GM19025 (cell line): ENCODE measurements at regions not wholly inside any gene's neighbourhood (a gene's known extent, or its start where the extent isn't known, plus 50 kb on each side); places are given as distances from the start of the nearest gene placed in this dataset.
"Not testable (repeated sequence)": the region's sequence is repeated elsewhere in the genome, so short reads cannot be mapped to it uniquely, and the experiment has no call there.

Experiments used
- ATAC-seq: cut with Tn5 transposase; IDR thresholded peaks from one replicate; pipeline ENCODE4 v1.9.1; 2021; ENCODE audit warnings: mild to moderate bottlenecking, low read depth, moderate library complexity; ENCODE audit not compliant: unreplicated experiment

DNA sequence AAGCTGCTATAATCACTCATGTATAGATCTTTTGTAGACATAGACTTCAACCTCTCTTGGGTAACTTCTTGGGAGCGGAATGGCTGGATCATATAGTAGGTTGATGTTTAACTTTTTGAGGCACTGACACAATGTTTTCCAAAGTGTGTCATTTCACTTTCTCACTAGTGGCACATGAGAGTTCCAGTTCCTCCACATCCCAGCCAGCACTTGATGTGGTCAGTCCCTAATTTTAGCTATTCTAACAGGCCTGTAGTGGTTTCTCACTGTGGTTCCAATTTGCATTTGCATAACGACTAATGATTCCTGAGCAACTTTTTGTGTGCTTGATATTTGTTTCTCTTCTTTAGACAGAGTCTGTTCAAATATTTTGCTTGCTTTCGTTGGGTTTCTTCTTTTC is 221.3 kb downstream of the DLL1 start:
- no peak for ATAC-seq

DNA sequence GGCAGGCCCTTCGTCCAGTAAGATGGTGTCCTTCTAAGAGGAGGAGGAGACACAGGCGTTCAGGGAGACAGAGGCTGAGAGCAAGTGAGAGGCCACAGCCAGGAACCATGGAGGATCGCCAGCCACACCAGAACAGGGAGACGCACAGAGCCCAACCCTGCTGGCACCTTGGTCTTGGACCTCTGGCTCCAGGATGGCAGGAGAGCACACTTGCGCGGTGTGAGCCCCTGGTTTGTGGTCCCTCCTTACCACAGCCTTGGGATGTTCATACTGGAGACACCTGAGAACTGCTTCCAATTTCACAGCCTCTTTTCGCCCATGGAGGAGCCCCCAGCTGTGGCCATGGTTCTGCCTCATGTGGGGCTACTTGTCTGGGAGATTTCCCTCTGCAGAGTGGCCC is 222.4 kb downstream of the DLL1 start:
- ATAC-seq, result no peak

DNA sequence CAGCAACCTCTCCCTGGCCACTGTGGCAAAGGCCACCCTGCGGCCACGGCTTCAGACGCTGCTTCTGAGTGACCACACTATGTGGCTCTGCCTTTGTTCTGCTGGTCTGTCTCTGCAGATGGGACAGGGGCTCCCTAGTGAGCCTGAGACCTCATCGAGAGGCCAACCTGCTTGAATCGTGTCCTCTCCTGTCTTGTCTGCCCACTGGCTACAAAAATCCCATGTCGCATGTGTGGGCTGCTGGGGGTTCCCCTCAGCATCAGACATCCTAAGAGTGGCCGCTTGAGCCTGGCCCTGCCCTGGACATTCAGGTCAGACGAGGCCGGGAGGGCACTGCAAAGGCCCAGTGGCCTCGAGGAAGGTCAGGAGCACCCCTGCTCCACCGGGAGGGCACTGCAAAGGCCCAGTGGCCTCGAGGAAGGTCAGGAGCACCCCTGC is 222.9 kb downstream of the DLL1 start:
- no peak for ATAC-seq

DNA sequence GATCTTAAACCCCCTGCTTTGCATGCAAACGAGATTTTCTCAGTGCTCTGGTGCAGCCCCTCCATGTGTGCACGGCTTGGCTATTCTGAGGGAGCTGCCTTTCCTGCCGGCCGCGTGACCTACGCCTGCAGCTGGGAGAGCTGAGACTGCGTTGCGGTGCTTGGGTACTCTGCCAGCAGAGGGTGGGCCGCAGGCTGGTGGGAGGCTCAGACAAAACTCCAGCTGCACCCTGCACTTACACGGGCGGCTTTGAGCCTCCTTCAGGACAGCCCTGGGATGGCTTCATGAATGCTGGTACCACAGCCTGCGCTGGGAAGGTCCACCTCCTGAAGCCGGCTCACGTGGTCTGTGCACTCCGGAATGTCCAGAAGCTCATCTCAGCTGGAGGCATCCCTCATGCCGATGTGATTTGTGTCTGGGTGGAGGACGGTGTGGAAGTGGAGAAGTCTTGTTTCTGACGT is 223.7 kb downstream of the DLL1 start:
- no peak for ATAC-seq

DNA sequence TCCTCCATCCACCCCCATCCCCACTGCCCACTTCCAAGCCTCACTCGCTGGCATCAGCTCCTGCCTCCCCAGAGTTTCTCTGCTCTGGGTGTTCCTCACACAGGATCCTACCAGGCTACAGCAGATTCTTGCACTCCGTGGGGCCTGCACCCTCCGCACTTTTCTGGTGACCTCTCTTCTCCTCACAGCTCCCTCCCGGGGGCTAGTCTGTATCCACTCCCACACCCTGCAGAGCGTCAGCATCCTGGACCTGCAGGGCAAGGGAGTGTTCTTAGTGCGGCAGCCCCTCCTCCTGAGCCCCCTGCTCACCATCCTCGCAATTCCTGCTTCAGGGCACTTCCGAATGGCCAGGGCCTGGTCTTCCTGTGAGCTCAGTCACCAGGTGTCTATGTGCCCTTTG is 224.2 kb downstream of the DLL1 start:
- no peak for ATAC-seq

DNA sequence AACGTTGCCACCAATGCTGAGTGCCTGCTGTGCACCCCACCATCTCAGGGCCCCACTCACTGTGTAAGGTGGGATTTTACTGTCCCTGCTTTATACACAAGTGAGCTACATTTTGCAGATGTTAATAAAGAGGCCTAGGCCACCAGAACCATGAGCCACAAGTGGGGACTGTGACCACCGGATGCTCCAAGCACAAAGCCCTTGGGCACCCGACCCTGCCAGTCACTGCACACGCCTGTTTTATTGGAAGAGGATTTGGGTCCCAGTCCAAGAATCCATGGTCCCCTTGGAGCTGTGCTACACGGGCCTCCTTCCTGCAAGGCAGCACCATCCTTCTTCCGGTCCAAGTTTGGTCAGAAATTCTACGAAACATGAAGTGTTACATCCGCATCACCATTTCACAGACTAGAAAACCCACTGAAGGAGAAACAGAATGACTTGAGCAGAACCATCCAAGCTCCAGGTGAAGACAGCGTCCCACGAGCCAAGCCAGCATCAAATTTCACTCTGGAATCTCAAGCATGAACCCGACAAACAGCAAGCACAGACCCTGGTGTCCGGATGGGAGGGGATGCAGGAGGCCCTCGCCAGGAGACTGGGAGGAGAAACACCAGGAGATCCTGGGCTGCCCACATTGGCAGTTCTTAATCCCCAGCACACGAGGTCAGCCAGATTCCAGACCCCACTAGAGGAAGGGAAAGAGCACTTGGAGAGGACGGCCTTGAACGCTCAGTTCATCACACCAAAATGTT is 226.9 kb downstream of the DLL1 start:
- no peak for ATAC-seq

DNA sequence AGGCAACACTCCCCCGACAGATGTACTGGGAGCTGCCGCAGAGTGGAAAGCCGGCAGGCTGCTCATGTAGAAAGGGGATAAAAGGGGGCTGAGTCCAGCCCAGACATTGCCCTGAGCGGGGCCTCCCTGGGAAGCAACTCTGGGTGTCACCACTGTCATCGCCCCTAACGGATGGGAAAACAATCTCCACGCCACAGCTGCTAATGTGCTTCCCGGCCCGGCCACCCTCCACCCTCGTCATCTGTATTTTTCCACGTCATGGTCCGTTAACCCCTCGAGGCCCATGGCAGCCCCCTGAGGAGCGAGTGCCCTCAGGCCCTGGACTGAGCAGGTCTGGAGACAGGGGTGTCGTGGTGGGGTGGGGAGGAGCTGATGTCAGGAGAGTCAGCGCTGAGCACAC is 227.4 kb downstream of the DLL1 start:
- no peak for ATAC-seq

DNA sequence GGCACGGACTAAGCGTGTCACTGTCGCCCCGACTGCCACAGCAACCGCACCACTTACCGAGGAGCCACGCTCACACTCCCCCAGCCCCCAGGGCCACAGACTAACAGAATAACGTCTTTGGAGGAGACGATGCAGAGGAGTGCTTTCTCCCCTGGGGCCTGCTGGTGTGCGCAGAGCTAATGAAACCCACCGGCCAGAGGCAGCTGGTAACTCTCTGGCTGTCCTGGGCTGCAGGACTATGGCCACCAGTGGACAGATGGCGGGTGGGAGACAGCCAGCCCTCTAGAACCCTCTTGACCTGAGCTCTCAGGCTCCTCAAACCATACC is 228.0 kb downstream of the DLL1 start:
- ATAC-seq, result no peak

DNA sequence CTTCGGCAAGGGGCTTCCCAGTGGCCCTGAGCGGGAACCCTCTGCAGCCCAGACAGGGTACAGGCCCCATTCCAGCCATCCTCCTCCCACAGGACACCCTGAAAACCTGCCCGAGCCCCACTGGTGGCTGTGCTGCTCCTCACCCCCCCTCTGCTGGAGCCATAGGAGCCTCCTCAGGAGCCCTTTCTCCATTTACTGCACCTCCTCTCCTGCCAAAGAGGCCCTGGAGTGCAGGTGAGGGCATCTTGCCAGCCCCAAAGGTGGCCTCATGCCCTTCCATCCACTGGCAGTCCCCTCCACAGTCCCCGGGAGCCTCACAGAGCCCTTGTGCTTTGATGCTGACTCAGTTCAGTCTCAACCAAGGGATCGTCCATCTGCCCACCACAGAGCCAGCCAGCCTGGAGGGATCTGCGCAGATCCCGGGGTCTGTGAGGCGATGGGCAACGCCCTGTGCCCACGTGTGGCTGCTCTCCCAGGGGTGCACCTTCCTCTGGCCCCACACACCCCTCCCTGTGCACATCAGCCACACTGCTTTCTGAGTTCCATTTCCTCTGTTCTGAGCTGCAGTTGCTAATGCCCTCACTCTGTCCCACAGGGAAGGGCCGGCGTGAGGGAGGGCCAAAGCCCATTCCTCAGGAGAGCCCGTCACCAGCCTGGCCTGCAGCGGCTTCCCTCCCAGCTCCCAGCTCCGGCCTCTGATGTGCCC is 228.5 kb downstream of the DLL1 start:
- ATAC-seq, result no peak

DNA sequence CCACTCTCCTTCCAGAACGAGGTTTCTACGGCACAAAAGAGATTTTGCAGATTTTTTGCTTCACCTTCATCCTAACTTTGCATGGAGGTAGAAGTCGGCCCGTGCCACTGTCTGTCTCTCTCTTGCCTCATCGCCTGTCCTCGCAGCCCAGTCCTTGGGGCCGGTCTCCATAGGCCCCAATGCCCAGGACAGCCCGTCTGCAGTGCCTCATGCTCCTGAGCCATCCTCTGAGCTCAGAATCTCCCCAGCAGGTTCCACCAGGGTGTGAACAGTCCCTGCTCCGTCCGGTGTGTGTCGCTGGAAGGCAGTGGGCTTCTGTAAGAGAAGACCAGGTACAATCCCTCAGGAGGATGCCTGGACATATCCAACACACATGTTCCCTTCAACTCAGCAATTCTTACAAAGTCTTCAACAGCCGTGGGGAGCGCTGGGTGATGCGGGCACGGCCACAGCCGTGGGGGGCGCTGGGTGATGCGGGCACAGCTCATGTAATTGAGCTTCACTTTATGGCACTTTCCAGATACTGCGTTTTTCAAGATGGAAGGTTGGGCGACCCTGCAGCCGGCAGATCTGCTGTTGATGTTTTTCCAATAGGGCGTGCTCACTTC is 231.9 kb downstream of the DLL1 start:
- ATAC-seq, result no peak

DNA sequence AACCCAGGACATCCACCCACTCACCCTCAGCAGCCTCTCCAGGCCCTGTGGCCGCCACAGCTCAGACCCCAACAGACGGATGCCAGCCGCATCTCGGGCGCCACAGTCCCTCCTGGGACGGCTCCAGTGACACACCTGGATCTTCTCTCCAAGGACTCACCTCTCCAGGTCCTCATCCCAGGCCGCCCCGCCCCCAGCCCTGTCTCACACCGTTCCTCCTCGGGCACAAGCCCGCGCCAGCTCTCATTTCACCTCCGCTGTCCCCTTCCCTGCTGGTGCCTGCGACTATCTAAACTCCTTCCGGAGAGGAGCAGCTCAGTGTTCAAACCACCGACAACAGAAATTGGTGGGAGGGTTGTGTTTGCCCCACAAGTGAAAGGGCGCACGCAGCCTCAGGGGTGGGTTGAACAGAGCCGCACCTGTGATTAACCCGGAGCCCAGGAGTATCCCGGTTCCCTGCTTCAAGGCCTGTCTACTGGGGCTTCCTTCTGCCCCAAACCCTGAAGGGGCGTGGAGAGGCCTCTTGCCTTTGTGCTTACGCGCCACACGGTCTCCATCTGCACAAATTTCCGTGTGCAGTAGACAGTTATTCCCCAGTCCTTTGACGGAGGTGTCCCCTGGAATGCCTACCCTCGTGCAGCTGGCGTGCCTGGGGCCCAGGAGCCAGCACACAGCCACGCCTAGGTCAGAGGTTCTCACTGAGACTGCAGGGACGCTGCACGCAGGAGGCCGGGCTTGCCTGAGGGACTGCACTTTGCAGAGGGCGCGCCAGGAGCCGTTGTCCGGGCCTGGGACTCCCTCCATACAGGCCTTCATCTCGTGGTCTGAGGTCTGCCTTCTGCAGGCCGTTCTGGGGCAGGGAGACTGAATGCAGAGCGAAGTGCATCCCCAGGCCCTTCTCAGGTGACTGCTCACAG is 232.7 kb downstream of the DLL1 start:
- no peak for ATAC-seq

DNA sequence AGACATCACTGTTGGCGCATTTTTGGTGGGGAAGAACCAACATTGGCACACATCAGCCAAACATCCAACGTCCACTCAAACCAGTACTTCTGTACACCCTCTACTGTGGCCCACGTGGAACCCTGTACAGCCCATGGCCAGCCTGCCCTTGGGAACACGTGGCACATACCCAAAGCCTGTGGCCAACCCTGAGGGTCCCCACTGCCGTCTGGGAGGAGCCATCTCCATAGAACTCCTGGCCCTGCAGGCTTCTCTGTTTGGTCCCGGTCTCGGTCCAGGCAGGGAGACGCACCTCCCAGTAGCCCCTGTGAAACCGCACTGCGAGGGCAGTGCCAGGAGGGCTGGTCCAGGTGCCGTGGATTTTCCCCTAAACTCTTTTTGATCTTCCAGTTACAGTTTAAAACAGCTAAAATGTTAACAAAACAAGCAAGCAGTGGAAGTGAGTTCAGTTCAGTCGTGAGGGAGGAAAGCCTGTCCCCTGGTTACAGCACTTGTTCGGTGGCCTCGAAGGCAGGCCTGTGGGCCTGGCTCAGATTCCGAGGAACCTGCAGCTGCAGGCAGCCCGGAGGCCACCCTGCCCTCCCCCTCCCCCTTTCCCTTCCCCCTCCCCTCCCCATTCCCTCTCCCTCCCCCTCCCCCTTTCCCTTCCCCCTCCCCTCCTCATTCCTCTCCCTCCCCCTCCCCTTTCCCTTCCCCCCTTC is 233.7 kb downstream of the DLL1 start:
- ATAC-seq, result no peak

DNA sequence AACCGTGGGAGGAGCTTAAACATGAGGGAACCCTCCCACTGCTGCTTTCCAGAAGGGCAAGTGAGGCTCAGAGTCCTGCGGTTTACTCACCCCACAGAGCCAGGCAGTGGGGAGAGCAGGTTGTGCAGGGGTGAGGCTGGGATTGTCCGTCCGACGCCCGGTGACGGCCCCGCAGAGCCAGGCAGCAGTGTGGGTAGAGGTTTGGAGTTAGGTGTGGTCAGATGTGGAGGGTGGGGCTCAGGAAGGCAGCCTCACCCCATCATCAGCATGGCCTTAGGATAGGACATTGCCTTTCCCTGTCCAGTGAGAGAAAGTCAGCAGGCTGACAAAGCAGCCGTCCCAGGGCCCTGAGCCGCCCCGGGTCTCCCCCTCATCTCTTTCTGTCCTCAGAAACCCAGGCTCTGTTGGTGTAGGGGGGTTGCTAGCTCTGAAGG is 234.6 kb downstream of the DLL1 start:
- ATAC-seq, result no peak

DNA sequence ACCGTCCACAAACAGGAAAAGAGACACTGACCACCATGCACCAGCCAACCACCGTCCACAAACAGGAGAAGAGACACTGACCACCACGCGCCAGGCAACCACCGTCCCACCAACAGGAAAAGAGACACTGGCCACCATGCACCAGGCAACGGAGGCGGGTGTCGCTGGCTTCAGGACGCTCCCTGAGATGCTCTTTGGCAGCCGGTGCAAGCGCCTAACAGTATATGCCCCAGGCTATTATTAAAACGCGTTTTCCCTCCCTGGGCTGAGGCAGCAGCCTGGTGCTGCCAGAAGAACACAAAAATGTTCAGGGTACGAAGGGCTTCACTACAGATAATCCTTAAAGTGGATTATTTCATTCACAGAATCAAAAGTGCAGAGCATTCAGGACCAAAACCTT is 235.1 kb downstream of the DLL1 start:
- not testable (repeated sequence) for ATAC-seq

DNA sequence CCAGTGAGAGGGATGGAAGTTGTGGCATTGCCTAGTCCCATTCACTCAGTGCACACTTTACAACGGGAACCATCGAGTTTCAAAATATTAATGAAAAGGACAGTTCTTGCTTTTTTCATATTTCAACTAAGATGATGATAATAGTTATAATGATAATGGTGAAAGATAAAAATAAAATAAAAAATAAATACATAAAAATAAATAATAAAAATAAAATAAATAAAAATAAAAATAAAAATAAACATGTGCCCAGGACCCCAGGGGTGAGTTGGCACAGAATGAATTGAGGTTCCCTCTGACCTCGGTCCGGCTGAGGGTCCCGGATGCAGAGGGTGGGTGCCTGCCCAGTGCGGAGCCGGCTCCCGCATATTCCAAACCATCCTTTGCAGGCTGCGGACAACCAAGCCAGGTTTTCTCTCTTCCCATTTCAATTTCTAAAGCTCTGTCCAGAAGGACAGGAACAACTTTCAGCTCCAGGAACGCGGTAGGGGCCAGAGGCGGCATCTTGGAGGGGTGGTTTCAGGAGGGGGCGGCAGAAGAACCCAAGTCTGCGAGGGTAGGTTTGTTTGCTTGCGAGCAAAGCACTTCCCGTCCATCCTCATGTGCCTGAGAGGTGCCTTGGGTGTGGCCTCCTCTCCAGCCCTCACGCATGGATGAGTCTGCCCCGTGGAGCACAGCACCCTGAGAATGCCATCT is 236.8 kb downstream of the DLL1 start:
- no peak for ATAC-seq

DNA sequence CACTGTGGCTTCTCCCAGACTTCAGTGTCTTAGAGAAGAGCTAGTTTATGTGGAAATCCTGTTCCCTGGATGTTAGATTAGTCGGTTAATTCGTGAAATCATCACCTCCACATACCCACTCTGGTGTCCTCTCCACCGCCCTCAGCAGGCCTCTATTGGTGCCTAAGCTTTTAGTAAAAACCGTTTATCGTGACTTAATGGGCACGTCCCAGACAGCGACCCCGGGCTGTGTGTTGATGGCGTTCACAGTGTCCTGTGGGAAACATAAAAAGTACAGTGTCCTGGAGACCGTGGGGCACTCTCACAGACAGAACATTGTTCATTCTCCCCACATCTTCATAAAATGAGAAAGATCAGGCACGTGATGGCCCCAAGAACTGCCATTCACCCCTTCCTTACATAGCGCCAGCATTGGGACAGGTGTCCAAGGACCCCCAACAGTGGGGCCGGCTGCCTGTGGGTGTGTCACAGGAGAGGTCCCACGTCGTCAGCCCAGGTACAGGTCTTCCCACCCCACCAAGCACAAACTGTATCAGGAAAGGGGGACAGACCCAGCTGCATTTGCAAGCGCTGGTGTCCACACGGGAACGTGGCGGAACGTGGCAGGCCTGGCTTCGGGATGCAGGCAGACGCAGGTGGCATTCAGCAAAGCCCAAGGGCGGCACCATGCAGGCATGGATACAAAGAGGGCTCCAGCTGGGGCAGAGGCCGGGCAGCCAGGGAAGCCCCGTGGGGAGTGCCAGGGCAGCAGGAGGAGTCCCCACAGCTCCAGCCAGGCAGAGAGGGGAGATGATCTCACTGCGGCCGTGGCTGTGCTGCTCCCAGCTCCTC is 237.7 kb downstream of the DLL1 start:
- no peak for ATAC-seq

DNA sequence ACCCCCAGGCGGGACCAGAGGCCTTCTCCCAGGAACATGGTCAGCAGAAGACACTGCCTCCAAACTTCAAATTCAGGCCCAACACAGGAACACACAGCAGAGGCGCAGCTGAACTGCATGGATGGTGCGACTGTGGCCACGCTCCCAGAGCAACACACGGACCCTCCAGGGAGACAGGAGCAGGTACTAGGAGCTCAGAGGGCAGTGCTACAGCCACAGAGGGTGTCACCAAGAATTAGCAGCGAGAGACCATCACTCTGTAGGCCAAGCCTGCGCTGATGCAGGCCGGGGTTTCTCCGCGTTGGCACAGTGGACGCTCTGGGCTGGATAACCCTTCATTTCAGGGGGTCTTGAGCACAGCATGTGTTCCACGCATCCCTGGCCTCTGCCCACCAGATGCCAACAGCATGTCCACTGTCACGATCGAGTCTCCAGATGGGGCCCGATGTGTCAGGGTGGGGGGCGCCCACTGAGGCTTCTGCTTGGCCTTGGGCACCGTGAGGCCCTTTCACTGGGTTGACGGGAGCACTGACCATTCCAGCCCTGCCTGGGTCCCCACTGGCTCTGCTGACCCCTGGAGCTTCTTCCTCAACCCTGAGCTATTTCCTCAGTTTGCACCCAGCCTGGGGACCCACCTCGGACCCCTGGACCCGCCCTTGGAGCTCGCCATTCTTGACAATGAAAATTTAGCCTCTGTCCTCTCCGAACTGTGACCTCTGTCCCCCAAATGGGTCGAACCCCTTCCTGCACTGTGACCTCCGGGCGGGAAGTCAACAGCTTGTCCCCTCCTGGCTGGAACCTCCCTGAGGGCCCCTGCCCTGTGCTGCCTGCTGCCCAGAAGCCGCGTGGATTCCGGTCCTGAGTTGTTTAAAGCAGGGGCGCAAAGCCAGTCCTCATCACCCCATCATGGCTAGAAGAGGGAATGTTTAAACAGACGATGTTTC is 239.4 kb downstream of the DLL1 start:
- no peak for ATAC-seq
